Neural cell (in vitro differentiated cells): ENCODE measurements at regions not wholly inside any gene's neighbourhood (a gene's known extent, or its start where the extent isn't known, plus 50 kb on each side); places are given as distances from the start of the nearest gene placed in this dataset.

Experiments
- H2AFZ ChIP-seq: fragments of 200-600, 300-800 bp; sonication (generic), shearing (Covaris generic); 2 replicates; pipeline ENCODE4 v1.6.0; 2014; ENCODE audit warnings: low read depth, mild to moderate bottlenecking, antibody characterized with exemption, low read length, moderate library complexity
- H3F3A ChIP-seq: fragments of 200-600 bp; shearing (Covaris generic); 2 replicates; pipeline ENCODE4 v1.6.1; 2016; ENCODE audit warnings: mild to moderate bottlenecking, moderate library complexity, mixed read lengths, antibody characterized with exemption, low read length; ENCODE audit not compliant: insufficient read depth, poor library complexity, severe bottlenecking
- H3K27ac ChIP-seq: fragments of 200-600, 300-800 bp; sonication (generic), shearing (Covaris generic); 2 replicates; pipeline ENCODE4 v1.5.1; 2014; ENCODE audit warnings: mild to moderate bottlenecking, low read length, moderate library complexity
- H3K27me3 ChIP-seq: fragments of 300-800, 200-600 bp; sonication (generic), shearing (Covaris generic); 2 replicates; pipeline ENCODE4 v1.6.0; 2014; ENCODE audit warnings: mild to moderate bottlenecking, low read depth, low read length, moderate library complexity; ENCODE audit not compliant: insufficient read depth
- H3K36me3 ChIP-seq: fragments of 300-800, 200-600 bp; sonication (generic), shearing (Covaris generic); 2 replicates; pipeline ENCODE4 v1.5.1; 2014; ENCODE audit warnings: mild to moderate bottlenecking, antibody characterized with exemption, low read length, moderate library complexity; ENCODE audit not compliant: insufficient read depth
- H3K4me2 ChIP-seq: fragments of 300-800, 200-600 bp; sonication (generic), shearing (Covaris generic); 2 replicates; pipeline ENCODE4 v1.6.0; 2014; ENCODE audit warnings: mild to moderate bottlenecking, low read length
- H3K4me3 ChIP-seq: fragments of 300-800, 200-600 bp; sonication (generic), shearing (Covaris generic); 2 replicates; pipeline ENCODE4 v1.5.1; 2014; ENCODE audit warnings: mild to moderate bottlenecking, low read length, moderate library complexity
- H3K79me2 ChIP-seq: fragments of 200-600 bp; shearing (Covaris generic); replicated peaks from 2 replicates; pipeline ENCODE4 v1.6.0; 2014; ENCODE audit warnings: mild to moderate bottlenecking, low read length, moderate library complexity; ENCODE audit not compliant: insufficient read depth
- H3K9ac ChIP-seq: fragments of 300-800, 200-600 bp; sonication (generic), shearing (Covaris generic); 2 replicates; pipeline ENCODE4 v1.6.1; 2016; ENCODE audit warnings: mild to moderate bottlenecking, low read length, mixed read lengths
- H3K9me2 ChIP-seq: fragments of 200-600 bp; shearing (Covaris generic); 2 replicates; pipeline ENCODE4 v1.6.1; 2016; ENCODE audit warnings: mild to moderate bottlenecking, low read length, mixed read lengths; ENCODE audit not compliant: insufficient read depth
- H3K9me3 ChIP-seq: fragments of 200-600, 300-800 bp; sonication (generic), shearing (Covaris generic); 2 replicates; pipeline ENCODE4 v1.6.1; 2016; ENCODE audit warnings: mild to moderate bottlenecking, mixed run types, low read length, moderate library complexity, mixed read lengths
- H4K20me1 ChIP-seq: fragments of 200-600 bp; shearing (Covaris generic); 2 replicates; pipeline ENCODE4 v1.6.1; 2016; ENCODE audit warnings: mild to moderate bottlenecking, mixed run types; ENCODE audit not compliant: insufficient read depth
- CTCF ChIP-seq: fragments of 450-650 bp; IDR thresholded peaks from 2 replicates; pipeline ENCODE4 v1.5.1; 2014; ENCODE audit warnings: antibody characterized with exemption, mild to moderate bottlenecking, moderate library complexity; ENCODE audit not compliant: poor library complexity, severe bottlenecking
- EP300 ChIP-seq: fragments of 450-650 bp; conservative IDR thresholded peaks from 2 replicates; pipeline ENCODE4 v1.6.1; 2014; ENCODE audit warnings: antibody characterized with exemption, mild to moderate bottlenecking, moderate library complexity; ENCODE audit not compliant: poor library complexity, severe bottlenecking
- EZH2 ChIP-seq: fragments of 200-600, 300-800 bp; shearing (Covaris generic), sonication (generic); IDR thresholded peaks from 2 replicates; pipeline ENCODE4 v1.6.1; 2014; ENCODE audit warnings: antibody characterized with exemption, low read length, borderline replicate concordance, mild to moderate bottlenecking; ENCODE audit not compliant: insufficient read depth, poor library complexity, severe bottlenecking
- MXI1 ChIP-seq: fragments of 450-650 bp; conservative IDR thresholded peaks from 2 replicates; pipeline ENCODE4 v1.6.1; 2014; ENCODE audit warnings: antibody characterized with exemption, mild to moderate bottlenecking; ENCODE audit not compliant: poor library complexity, severe bottlenecking
- POLR2AphosphoS5 ChIP-seq: IDR thresholded peaks from 2 replicates; pipeline ENCODE4 v1.6.1; 2012
- RAD21 ChIP-seq: fragments of 450-650 bp; conservative IDR thresholded peaks from 2 replicates; pipeline ENCODE4 v1.6.1; 2014; ENCODE audit warnings: antibody characterized with exemption, mild to moderate bottlenecking, moderate library complexity
- REST ChIP-seq: IDR thresholded peaks from 2 replicates; pipeline ENCODE4 v1.6.1; 2012; ENCODE audit warnings: borderline replicate concordance
- SMC3 ChIP-seq: fragments of 450-650 bp; conservative IDR thresholded peaks from 2 replicates; pipeline ENCODE4 v1.6.1; 2014; ENCODE audit warnings: antibody characterized with exemption, mild to moderate bottlenecking, moderate library complexity; ENCODE audit not compliant: poor library complexity
- TAF1 ChIP-seq: IDR thresholded peaks from 2 replicates; pipeline ENCODE4 v1.6.1; 2012; ENCODE audit warnings: low read depth

- Histone ChIP-seq H3K4me3 (no peak overlapping the region), H2AFZ (no peak overlapping the region)
- TF ChIP-seq EP300 (no peak), RAD21 (no peak), SMC3 (no peak), MXI1 (no peak), POLR2AphosphoS5 (no peak), TAF1 (no peak), REST (no peak), CTCF (no peak), EZH2 (no peak)
Measured at GRCh38 chr12:13504736-13505135, 308.2 kb downstream of the EMP1 start.

GRCh38 chr12:13504074-13504473 is 307.5 kb downstream of the EMP1 start:
- no peak overlapping the region for H3K9ac ChIP-seq
- H4K20me1 ChIP-seq: no peaks in the 10 kb centered on the region
- H3F3A ChIP-seq: no peaks in the 10 kb centered on the region
- TF ChIP-seq REST (no peak), SMC3 (no peak), RAD21 (no peak), MXI1 (no peak), TAF1 (no peak), POLR2AphosphoS5 (no peak), CTCF (no peak), EP300 (no peak), EZH2 (no peak)
- no peak overlapping the region for H3K4me3 ChIP-seq
- H3K9me2 ChIP-seq: no peaks in the 10 kb centered on the region
- no peaks in the 10 kb centered on the region for H3K9me3 ChIP-seq
- no peaks in the 10 kb centered on the region for H3K27me3 ChIP-seq
- H2AFZ ChIP-seq: no peak overlapping the region
- no peak overlapping the region for H3K4me2 ChIP-seq
- no peaks in the 10 kb centered on the region for H3K36me3 ChIP-seq
- no peak overlapping the region for H3K27ac ChIP-seq
- no peaks in the 10 kb centered on the region for H3K79me2 ChIP-seq

More at GRCh38 chr12:13504736-13505135, 308.2 kb downstream of the EMP1 start:
- no peaks in the 10 kb centered on the region for H3K27me3 ChIP-seq
- no peaks in the 10 kb centered on the region for H3K9me2 ChIP-seq
- H3K9me3 ChIP-seq: no peaks in the 10 kb centered on the region
- no peaks in the 10 kb centered on the region for H3K36me3 ChIP-seq
- H3K79me2 ChIP-seq: no peaks in the 10 kb centered on the region
- H4K20me1 ChIP-seq: no peaks in the 10 kb centered on the region
- no peak overlapping the region for H3K4me2 ChIP-seq
- no peak overlapping the region for H3K27ac ChIP-seq
- H3F3A ChIP-seq: no peaks in the 10 kb centered on the region
- no peak overlapping the region for H3K9ac ChIP-seq
